ENCODE measurements at regions not wholly inside any gene's neighbourhood (a gene's known extent, or its start where the extent isn't known, plus 50 kb on each side); places are given as distances from the start of the nearest gene placed in this dataset.

DNA sequence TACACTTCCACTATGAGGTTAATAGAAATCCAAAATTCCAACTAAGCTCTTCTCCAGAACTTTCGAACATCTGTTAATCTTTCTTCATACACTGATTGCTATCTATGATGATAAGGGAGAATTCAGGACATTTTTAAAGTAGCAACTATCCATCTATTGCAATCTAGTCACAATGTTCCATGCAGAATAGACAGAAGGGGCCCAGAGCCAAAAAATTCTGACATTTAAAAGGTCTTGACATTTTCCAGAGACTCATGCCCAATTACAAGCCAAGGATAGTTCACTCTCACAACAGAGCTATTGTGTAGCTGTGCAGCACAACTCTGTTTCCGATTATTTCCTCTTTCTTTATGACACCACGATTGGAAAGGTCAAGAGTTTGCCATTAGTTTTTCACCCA is 999.7 kb upstream of the ALCAM start:
- TF ChIP-seq, protein P1, sequence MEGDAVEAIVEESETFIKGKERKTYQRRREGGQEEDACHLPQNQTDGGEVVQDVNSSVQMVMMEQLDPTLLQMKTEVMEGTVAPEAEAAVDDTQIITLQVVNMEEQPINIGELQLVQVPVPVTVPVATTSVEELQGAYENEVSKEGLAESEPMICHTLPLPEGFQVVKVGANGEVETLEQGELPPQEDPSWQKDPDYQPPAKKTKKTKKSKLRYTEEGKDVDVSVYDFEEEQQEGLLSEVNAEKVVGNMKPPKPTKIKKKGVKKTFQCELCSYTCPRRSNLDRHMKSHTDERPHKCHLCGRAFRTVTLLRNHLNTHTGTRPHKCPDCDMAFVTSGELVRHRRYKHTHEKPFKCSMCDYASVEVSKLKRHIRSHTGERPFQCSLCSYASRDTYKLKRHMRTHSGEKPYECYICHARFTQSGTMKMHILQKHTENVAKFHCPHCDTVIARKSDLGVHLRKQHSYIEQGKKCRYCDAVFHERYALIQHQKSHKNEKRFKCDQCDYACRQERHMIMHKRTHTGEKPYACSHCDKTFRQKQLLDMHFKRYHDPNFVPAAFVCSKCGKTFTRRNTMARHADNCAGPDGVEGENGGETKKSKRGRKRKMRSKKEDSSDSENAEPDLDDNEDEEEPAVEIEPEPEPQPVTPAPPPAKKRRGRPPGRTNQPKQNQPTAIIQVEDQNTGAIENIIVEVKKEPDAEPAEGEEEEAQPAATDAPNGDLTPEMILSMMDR (IDR thresholded peaks at IDR 0.05; ENCODE audit: insufficient read depth in 1 of 2, low read depth in 1 of 2, low read length in 1 of 2, severe bottlenecking in 1 of 2, unreplicated experiment in 1 of 2), result no peak
- Mint-ChIP-seq H3K27ac (ENCODE audit: unreplicated experiment) (no peak overlapping the region), H3K4me1 (ENCODE audit: low read depth, unreplicated experiment) (no peaks in the 10 kb centered on the region), H3K36me3 (ENCODE audit: insufficient read depth, unreplicated experiment) (no peaks in the 10 kb centered on the region), H3K9me3 (ENCODE audit: unreplicated experiment) (no peaks in the 10 kb centered on the region), H3K27me3 (ENCODE audit: insufficient read depth, unreplicated experiment) (no peaks in the 10 kb centered on the region), H3K4me3 (ENCODE audit: unreplicated experiment) (no peak overlapping the region)
- no peaks in the 10 kb centered on the region for H3K27me3 ChIP-seq (replicated peaks; ENCODE audit: control insufficient read depth, insufficient read depth, low read length)
- no peaks in the 10 kb centered on the region for H3K4me1 ChIP-seq
- DNase-seq, result no peak
- intact Hi-C loops (cut with micrococcal nuclease; ENCODE audit: unreplicated experiment), result no loop called here
- H3K36me3 ChIP-seq (ENCODE audit: control insufficient read depth, insufficient read depth, low read length), result no peaks in the 10 kb centered on the region
- BruUV-seq (replicated peaks), result no TSS peak
- H3K9me3 ChIP-seq, result no peaks in the 10 kb centered on the region
- H3K4me3 ChIP-seq (ENCODE audit: low read depth, low read length), result no peak overlapping the region
- ChIA-PET CTCF (no interaction called here), POLR2A (no interaction called here)

DNA sequence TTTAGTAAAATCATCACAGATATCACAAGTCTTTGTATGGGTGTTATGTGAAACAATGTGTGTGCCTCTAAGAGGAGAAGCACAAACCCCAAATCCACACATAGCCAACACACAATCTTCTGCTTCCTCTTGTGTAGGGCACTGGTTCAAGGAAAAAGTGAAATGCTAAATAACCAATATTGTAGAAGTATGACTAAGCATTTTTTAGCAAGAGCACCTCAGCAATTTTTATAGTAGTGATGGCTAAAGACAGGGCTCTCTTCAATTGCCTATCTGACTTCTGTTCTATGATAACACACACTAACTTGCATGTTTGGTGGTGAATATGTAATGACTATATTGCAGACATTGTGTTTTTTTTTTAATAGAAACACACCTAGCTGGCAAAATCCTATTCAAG is 997.9 kb upstream of the ALCAM start:
- intact Hi-C loops (cut with micrococcal nuclease; ENCODE audit: unreplicated experiment), result no loop called here

DNA sequence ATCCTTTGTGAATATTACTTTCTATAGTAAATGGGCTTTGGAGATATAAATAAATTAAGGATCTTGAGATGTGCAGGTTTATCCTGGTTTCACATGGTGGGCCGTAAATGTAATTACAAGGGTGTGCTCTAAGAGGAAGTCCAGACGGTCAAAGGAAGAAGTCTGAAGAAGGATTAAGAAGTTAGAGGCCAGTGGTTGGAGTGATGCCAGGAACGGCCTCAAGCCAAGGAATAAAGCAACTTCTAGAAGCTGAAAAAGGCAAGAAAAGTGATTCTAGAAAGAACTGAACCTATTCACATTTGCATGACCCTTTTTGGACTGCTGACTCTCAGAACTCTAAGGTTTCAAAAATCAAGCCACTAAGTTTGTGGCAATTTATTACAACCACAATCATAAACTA is 981.3 kb upstream of the ALCAM start:
- no peaks in the 10 kb centered on the region for H3K4me1 Mint-ChIP-seq (ENCODE audit: low read depth, unreplicated experiment)
- no TSS peak for BruUV-seq (replicated peaks)
- Histone ChIP-seq H3K36me3 (ENCODE audit: control insufficient read depth, insufficient read depth, low read length) (no peaks in the 10 kb centered on the region), H3K9me3 (no peaks in the 10 kb centered on the region), H3K4me3 (ENCODE audit: low read depth, low read length) (no peak overlapping the region), H3K27me3 (replicated peaks; ENCODE audit: control insufficient read depth, insufficient read depth, low read length) (no peaks in the 10 kb centered on the region), H3K4me1 (no peaks in the 10 kb centered on the region)
- no peaks in the 10 kb centered on the region for H3K27me3 Mint-ChIP-seq (ENCODE audit: insufficient read depth, unreplicated experiment)
- POLR2A ChIA-PET, result no interaction called here
- H3K4me3 Mint-ChIP-seq (ENCODE audit: unreplicated experiment), result no peak overlapping the region
- H3K9me3 Mint-ChIP-seq (ENCODE audit: unreplicated experiment), result no peaks in the 10 kb centered on the region
- CTCF ChIA-PET, result no interaction called here
- no peaks in the 10 kb centered on the region for H3K36me3 Mint-ChIP-seq (ENCODE audit: insufficient read depth, unreplicated experiment)
- no peak overlapping the region for H3K27ac Mint-ChIP-seq (ENCODE audit: unreplicated experiment)
- TF ChIP-seq, protein P1 (IDR thresholded peaks at IDR 0.05; ENCODE audit: insufficient read depth in 1 of 2, low read depth in 1 of 2, low read length in 1 of 2, severe bottlenecking in 1 of 2, unreplicated experiment in 1 of 2), result no peak
- intact Hi-C loops (cut with micrococcal nuclease; ENCODE audit: unreplicated experiment), result no loop called here
- DNase-seq, result no peak

More for the DNA sequence above, 997.9 kb upstream of the ALCAM start:
- ChIA-PET POLR2A (no interaction called here), CTCF (no interaction called here)
- Mint-ChIP-seq H3K36me3 (ENCODE audit: insufficient read depth, unreplicated experiment) (no peaks in the 10 kb centered on the region), H3K27ac (ENCODE audit: unreplicated experiment) (no peak overlapping the region), H3K9me3 (ENCODE audit: unreplicated experiment) (no peaks in the 10 kb centered on the region), H3K4me1 (ENCODE audit: low read depth, unreplicated experiment) (no peaks in the 10 kb centered on the region), H3K4me3 (ENCODE audit: unreplicated experiment) (no peak overlapping the region), H3K27me3 (ENCODE audit: insufficient read depth, unreplicated experiment) (no peaks in the 10 kb centered on the region)
- H3K36me3 ChIP-seq (ENCODE audit: control insufficient read depth, insufficient read depth, low read length), result no peaks in the 10 kb centered on the region
- no TSS peak for BruUV-seq (replicated peaks)
- DNase-seq, result no peak
- TF ChIP-seq, protein P1 (IDR thresholded peaks at IDR 0.05; ENCODE audit: insufficient read depth in 1 of 2, low read depth in 1 of 2, low read length in 1 of 2, severe bottlenecking in 1 of 2, unreplicated experiment in 1 of 2), result no peak
- H3K4me3 ChIP-seq (ENCODE audit: low read depth, low read length), result no peak overlapping the region
- H3K9me3 ChIP-seq, result no peaks in the 10 kb centered on the region
- no peaks in the 10 kb centered on the region for H3K27me3 ChIP-seq (replicated peaks; ENCODE audit: control insufficient read depth, insufficient read depth, low read length)
- no peaks in the 10 kb centered on the region for H3K4me1 ChIP-seq

Data from Caco-2 (cell line).